ENCODE measurements at regions not wholly inside any gene's neighbourhood (a gene's known extent, or its start where the extent isn't known, plus 50 kb on each side); places are given as distances from the start of the nearest gene placed in this dataset.
"Not testable (repeated sequence)": the region's sequence is repeated elsewhere in the genome, so short reads cannot be mapped to it uniquely, and the experiment has no call there.

DNA sequence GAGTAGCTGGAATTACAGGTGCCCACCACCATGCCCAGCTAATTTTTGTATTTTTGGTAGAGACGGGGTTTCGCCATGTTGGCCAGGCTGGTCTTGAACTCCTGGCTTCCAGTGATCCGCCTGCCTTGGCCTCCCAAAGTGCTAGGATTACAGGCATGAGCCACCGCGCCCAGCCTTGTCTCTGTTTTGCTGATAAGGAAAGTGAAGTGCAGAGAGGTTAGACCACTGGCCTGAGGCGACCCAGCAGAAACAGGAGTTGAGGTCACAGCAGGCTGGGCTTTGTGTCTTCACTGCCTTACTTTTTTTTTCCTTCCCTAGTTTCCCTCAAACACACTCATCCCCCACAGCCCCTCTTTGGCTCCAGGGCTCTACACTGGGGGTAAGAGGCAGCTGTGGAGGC, 93.0 kb upstream of the CIBAR2 start:
- Histone ChIP-seq H3K4me1 (ENCODE audit: control insufficient read depth, insufficient read depth, low read length) (peaks cover 55% of the 10 kb centered on the region), H3K36me3 (ENCODE audit: control insufficient read depth, insufficient read depth, low read length) (peaks cover 14% of the 10 kb centered on the region), H3K27ac (ENCODE audit: low read length) (peak overlapping the region; percentile 68), H3K9me3 (ENCODE audit: control insufficient read depth, low read depth, low read length) (peaks cover 18% of the 10 kb centered on the region)
- whole genome bisulfite sequencing (ENCODE audit: insufficient coverage, low lambda C conversion rate): 80% methylated on average over 1 of the region's 6 CpGs
- H3K27me3 ChIP-seq (ENCODE audit: control insufficient read depth, insufficient read depth, low read length); DNase-seq; H3K4me3 ChIP-seq (ENCODE audit: low read length): not testable (repeated sequence)

DNA sequence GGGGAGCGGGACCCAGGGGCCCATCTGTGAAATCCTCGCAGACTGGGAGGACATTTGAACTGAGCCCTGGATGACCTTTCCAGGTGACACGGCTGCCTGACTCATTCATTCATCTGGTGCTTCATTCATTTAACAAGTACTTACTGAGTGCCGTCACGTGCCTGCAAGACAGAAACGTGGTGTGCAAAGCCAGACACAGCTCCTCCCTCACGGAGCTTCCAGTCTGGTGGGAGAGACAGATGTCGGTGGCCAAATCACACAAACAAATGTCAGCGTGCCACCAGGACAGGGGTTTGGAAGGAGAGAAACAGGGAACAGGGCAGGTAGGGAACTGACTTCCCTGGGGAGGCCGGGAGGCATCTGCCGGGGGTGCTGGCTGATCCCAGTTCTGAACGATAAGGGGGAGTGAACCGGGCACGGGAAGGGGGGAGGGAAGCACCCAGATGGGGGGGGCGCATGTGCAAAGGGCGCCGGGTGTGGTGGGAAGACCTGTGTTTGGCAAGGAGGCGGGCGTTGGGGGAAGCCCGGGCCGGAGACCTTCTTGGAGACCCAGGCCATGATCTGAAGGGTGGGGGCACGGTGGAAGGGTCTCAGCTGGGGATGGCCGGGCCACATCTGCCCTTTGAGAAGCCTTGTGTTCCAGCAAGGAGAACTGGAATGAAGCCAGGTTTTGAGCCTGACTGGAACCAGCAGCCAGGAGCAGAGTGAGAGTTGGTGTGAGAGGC, 93.6 kb upstream of the CIBAR2 start:
- H3K27ac ChIP-seq (ENCODE audit: low read length): peak overlapping the region; percentile 68
- peaks cover 55% of the 10 kb centered on the region for H3K4me1 ChIP-seq (ENCODE audit: control insufficient read depth, insufficient read depth, low read length)
- no peak overlapping the region for H3K4me3 ChIP-seq (ENCODE audit: low read length)
- peak in 1 of 2 donors; percentile 84 for DNase-seq
- no peaks in the 10 kb centered on the region for H3K27me3 ChIP-seq (ENCODE audit: control insufficient read depth, insufficient read depth, low read length)
- no CpG with 5 or more reads among the region's 23 CpGs for WGBS (ENCODE audit: insufficient coverage, low lambda C conversion rate)
- H3K9me3 ChIP-seq (ENCODE audit: control insufficient read depth, low read depth, low read length): peaks cover 18% of the 10 kb centered on the region
- peaks cover 14% of the 10 kb centered on the region for H3K36me3 ChIP-seq (ENCODE audit: control insufficient read depth, insufficient read depth, low read length)

DNA sequence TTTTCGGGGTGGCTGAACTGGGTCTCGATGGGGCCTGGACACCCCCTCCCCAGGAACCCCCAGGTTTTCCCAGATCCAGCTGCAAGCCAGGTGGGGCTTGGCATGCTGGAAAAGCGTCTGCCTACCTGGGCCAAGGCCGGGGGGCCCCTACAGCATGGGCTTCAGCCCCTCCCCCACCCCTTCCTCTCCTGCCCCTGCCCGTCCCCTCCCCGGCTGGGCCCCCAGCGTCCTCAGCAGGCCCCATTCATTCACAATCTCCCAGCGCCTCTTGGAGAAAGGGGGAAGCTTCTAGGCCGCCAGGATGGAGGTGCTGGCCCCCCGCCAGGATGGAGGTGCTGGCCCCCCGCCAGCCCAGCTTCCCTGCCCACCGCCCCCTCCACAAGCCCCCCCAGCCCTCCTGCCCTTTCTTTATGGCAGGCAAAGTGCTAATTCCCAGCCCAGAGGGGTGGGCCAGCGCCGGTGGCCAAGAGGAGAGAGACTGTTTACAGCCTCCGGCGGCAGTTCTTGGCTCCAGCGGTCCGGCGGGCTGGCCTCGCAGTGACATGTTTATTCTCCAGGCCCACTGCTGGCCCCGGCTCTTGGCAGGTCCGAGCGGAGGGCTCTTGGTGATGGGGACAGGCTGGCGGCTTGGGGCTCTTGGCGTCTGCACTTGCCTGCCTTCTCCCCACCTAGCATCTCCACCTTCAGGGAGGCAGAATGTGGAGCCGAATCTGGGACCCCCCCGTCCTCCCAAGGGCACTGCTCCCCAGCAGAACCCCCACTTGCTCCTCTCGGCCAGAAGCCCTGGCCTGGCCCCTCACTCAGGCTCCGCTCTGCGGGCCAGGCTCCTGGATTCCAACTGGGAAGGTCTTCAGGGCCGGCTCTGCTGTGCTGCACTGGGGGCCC, 94.4 kb upstream of the CIBAR2 start:
- Histone ChIP-seq H3K4me1 (ENCODE audit: control insufficient read depth, insufficient read depth, low read length) (peaks cover 55% of the 10 kb centered on the region), H3K27me3 (ENCODE audit: control insufficient read depth, insufficient read depth, low read length) (no peaks in the 10 kb centered on the region), H3K9me3 (ENCODE audit: control insufficient read depth, low read depth, low read length) (peaks cover 18% of the 10 kb centered on the region), H3K4me3 (ENCODE audit: low read length) (no peak overlapping the region), H3K36me3 (ENCODE audit: control insufficient read depth, insufficient read depth, low read length) (peaks cover 14% of the 10 kb centered on the region), H3K27ac (ENCODE audit: low read length) (peak overlapping the region; percentile 68)
- WGBS (ENCODE audit: insufficient coverage, low lambda C conversion rate): no CpG with 5 or more reads among the region's 31 CpGs
- DNase-seq: peak in 1 of 2 donors; percentile 63

DNA sequence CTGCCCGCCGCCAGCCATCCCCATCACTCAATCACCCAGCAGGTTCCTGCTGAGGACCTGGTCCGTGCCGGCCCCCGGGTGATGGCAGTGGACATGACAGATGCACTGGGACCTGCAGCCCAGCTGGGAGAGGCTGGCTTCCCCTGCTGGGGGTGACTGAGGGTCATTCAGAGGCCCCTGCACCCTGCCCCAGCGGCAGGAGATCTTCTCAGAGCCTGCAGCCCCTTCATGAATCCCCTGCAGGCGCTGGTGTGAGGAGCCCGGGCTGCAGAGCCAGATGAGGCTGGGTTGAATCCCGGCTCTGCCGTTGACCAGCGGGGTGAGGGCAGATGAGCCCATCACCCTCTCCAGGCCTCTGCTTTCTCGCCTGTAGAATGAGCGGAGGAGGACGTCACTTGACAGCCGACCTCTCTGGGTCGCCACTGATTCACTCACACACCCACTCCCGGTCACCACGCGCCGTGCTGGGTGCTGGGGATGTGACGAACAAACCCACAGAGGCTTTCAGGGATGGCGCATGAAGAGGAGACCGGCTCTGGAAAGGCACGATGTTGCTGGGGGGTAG, 95.2 kb upstream of the CIBAR2 start:
- WGBS (ENCODE audit: insufficient coverage, low lambda C conversion rate): no CpG with 5 or more reads among the region's 24 CpGs

DNA sequence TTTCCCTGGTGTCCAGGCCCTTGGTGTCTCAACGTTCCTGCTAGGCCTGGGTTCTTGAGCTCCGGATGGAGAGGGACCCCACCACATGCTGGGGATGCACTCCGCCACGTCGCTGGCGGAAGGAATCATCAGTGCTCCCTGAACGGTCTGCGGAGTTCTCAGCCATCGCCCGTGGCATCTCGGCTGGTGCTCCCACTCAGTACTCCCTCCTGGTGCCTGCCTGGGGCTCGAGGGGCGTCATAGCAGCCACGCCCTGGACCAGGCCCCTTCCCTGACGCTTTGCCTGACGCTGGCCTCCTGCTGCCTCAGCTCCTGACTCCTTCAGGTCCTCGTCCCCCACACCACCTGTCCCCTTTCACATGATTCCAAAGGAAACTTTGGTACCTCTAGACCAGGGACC, 95.9 kb upstream of the CIBAR2 start:
- peaks cover 14% of the 10 kb centered on the region for H3K36me3 ChIP-seq (ENCODE audit: control insufficient read depth, insufficient read depth, low read length)
- H3K4me3 ChIP-seq (ENCODE audit: low read length): no peak overlapping the region
- peaks cover 18% of the 10 kb centered on the region for H3K9me3 ChIP-seq (ENCODE audit: control insufficient read depth, low read depth, low read length)
- no peaks in the 10 kb centered on the region for H3K27me3 ChIP-seq (ENCODE audit: control insufficient read depth, insufficient read depth, low read length)
- no peak for DNase-seq
- no CpG with 5 or more reads among the region's 17 CpGs for WGBS (ENCODE audit: insufficient coverage, low lambda C conversion rate)
- no peak overlapping the region for H3K27ac ChIP-seq (ENCODE audit: low read length)
- H3K4me1 ChIP-seq (ENCODE audit: control insufficient read depth, insufficient read depth, low read length): peaks cover 54% of the 10 kb centered on the region

More for the DNA sequence above, 95.2 kb upstream of the CIBAR2 start:
- no peak overlapping the region for H3K27ac ChIP-seq (ENCODE audit: low read length)
- peaks cover 18% of the 10 kb centered on the region for H3K9me3 ChIP-seq (ENCODE audit: control insufficient read depth, low read depth, low read length)
- no peak for DNase-seq
- H3K4me3 ChIP-seq (ENCODE audit: low read length): no peak overlapping the region
- H3K27me3 ChIP-seq (ENCODE audit: control insufficient read depth, insufficient read depth, low read length): no peaks in the 10 kb centered on the region
- H3K4me1 ChIP-seq (ENCODE audit: control insufficient read depth, insufficient read depth, low read length): peaks cover 55% of the 10 kb centered on the region
- peaks cover 14% of the 10 kb centered on the region for H3K36me3 ChIP-seq (ENCODE audit: control insufficient read depth, insufficient read depth, low read length)

DNA sequence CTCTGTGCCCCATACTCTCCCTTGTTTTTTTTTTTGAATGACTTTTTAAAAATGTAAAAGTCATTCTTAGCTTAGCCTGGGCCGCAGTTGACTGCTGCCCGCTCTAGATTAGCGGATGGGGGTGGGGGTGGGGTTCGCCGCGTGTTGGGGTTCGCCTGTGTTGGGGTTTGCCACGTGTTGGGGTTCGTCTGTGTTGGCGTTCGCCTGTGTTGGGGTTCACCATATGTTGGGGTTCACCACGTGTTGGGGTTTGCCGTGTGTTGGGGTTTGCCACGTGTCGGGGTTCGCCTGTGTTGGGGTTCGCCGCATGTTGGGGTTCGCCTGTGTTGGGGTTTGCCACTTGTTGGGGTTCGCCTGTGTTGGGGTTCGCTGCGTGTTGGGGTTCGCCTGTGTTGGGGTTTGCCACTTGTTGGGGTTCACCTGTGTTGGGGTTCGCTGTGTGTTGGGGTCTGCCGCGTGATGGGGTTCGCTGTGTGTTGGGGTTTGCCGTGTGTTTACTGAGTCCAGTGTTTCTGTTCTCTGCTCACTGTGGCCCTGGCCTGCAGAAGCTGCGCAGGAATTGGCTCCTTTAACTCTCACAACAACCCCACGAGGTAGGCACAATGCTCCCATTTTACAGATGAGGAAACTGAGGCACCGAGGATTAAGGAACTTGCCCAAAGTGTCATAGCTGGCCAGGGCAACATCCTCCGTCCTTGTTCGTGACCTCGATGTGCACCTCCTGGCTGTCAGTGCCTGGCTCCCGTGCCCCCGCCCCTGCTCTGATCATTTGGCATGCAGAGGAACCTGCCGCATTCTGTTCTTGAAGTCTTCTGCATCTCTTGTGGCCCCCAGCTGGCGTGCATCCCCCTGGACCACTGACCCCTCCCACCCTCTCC, 96.6 kb upstream of the CIBAR2 start:
- peaks cover 14% of the 10 kb centered on the region for H3K36me3 ChIP-seq (ENCODE audit: control insufficient read depth, insufficient read depth, low read length)
- no peaks in the 10 kb centered on the region for H3K27me3 ChIP-seq (ENCODE audit: control insufficient read depth, insufficient read depth, low read length)
- H3K4me1 ChIP-seq (ENCODE audit: control insufficient read depth, insufficient read depth, low read length): peaks cover 57% of the 10 kb centered on the region
- no peak for DNase-seq
- H3K9me3 ChIP-seq (ENCODE audit: control insufficient read depth, low read depth, low read length): peaks cover 18% of the 10 kb centered on the region
- H3K4me3 ChIP-seq (ENCODE audit: low read length): no peak overlapping the region
- WGBS (ENCODE audit: insufficient coverage, low lambda C conversion rate): no CpG with 5 or more reads among the region's 38 CpGs
- no peak overlapping the region for H3K27ac ChIP-seq (ENCODE audit: low read length)

DNA sequence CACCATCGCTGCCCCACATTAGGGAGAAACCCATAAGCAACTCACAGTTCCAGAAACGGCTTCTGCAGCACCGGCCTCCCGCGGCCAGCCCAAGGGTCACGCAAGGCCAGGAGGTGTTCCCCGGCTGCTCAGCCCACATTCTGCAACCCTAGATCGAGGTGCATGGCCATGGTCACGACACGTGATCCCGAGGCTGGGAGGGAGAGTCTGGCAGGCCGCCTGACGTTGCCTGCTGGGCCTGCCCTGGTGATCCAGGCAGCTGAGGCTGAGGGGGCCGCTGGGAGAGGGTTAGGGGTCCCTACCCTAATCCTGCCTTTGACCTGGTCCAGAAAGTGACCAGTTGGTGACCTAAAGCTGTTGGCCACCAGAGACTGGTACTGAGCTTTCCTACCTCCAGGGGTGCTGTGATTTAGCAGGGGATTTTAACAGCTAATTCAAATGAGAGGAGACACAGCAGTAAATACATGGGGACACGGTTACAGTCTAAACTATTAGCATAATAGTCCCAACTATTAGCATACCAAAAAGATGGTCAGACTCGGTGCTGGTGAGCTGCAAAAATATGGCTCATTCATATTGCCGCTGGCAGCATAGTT, 97.4 kb upstream of the CIBAR2 start:
- no peaks in the 10 kb centered on the region for H3K27me3 ChIP-seq (ENCODE audit: control insufficient read depth, insufficient read depth, low read length)
- H3K4me3 ChIP-seq (ENCODE audit: low read length): no peak overlapping the region
- peaks cover 17% of the 10 kb centered on the region for H3K9me3 ChIP-seq (ENCODE audit: control insufficient read depth, low read depth, low read length)
- no CpG with 5 or more reads among the region's 17 CpGs for WGBS (ENCODE audit: insufficient coverage, low lambda C conversion rate)
- H3K4me1 ChIP-seq (ENCODE audit: control insufficient read depth, insufficient read depth, low read length): peaks cover 65% of the 10 kb centered on the region
- peaks cover 12% of the 10 kb centered on the region for H3K36me3 ChIP-seq (ENCODE audit: control insufficient read depth, insufficient read depth, low read length)
- H3K27ac ChIP-seq (ENCODE audit: low read length): no peak overlapping the region
- no peak for DNase-seq

DNA sequence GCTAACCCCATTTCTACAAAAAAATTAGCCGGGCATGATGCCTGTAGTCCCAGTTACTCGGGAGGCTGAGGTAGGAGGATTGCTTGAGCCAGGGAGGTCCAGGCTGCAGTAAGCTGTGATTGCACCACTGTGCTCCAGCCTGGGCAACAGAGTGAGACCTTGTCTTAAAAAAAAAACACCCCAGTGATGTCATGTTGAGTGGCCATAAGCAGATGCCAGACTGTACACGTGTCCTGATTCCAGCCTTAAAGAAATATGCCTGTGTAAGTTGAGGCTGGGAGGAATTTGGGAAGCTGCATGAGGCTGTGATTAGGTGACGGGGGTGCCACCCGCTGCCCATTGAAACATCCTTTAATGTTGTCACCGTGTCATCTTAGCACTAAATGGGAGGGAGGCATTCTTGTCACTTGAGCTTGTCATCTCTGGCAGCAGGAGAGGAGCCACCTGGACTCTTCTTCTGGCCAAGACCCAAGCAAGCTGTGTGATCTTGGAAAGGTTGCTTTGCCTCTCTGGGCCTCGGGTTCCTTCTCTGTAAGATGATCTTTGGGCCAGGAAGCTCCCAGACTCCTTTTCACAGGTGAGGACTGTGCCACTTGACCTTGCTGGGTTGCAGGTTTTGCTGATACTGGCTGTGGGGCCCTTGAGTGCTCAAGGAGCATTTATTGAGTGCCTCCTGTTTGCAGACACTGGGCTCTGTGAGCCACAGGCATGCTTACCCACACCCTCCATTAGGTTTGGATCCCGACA, 98.3 kb upstream of the CIBAR2 start:
- no peak for DNase-seq
- H3K27me3 ChIP-seq (ENCODE audit: control insufficient read depth, insufficient read depth, low read length): no peaks in the 10 kb centered on the region
- H3K4me1 ChIP-seq (ENCODE audit: control insufficient read depth, insufficient read depth, low read length): peaks cover 65% of the 10 kb centered on the region
- peaks cover 11% of the 10 kb centered on the region for H3K36me3 ChIP-seq (ENCODE audit: control insufficient read depth, insufficient read depth, low read length)
- no peak overlapping the region for H3K4me3 ChIP-seq (ENCODE audit: low read length)
- peak overlapping the region; percentile 37 for H3K27ac ChIP-seq (ENCODE audit: low read length)
- H3K9me3 ChIP-seq (ENCODE audit: control insufficient read depth, low read depth, low read length): peaks cover 15% of the 10 kb centered on the region
- WGBS (ENCODE audit: insufficient coverage, low lambda C conversion rate): no CpG with 5 or more reads among the region's 8 CpGs

DNA sequence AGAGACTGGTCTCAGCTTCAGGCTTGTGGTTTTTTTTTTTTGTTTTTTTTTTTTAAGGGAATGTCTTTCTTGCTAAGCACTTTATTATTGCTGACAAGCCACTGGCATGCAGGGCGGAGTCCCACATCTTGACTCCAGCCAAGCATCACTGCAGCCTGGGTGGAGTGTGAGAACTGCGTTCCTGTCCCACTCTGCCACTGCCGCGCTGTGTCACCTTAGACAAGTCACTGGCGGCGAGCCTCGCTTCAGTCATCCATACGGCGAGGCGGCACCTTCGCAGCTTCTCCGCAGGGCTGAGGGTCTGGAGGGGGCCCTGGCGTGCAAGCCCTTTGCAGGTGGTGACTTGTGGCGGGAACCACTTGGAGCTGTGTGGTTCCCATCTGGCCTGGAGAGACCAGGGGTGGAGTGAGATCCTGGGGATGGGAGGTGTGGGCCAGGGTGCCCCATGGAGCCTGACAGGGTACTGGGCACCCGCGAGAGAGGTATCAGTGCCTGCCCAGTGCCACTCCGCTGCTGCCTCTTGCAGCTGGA, 99.1 kb upstream of the CIBAR2 start:
- Histone ChIP-seq H3K27me3 (ENCODE audit: control insufficient read depth, insufficient read depth, low read length) (no peaks in the 10 kb centered on the region), H3K4me1 (ENCODE audit: control insufficient read depth, insufficient read depth, low read length) (peaks cover 58% of the 10 kb centered on the region), H3K4me3 (ENCODE audit: low read length) (no peak overlapping the region), H3K9me3 (ENCODE audit: control insufficient read depth, low read depth, low read length) (peaks cover 15% of the 10 kb centered on the region), H3K27ac (ENCODE audit: low read length) (peak overlapping the region; percentile 37), H3K36me3 (ENCODE audit: control insufficient read depth, insufficient read depth, low read length) (peaks cover 11% of the 10 kb centered on the region)
- WGBS (ENCODE audit: insufficient coverage, low lambda C conversion rate): no CpG with 5 or more reads among the region's 17 CpGs
- DNase-seq: no peak
